K562 (cell line): ENCODE measurements at regions not wholly inside any gene's neighbourhood (a gene's known extent, or its start where the extent isn't known, plus 50 kb on each side); places are given as distances from the start of the nearest gene placed in this dataset.

Experiments used
- FOSL1 ChIP-seq: fragments of 200-800 bp; sonication (Bioruptor generic); conservative IDR thresholded peaks from 2 replicates; pipeline ENCODE4 v1.6.1; 2016; ENCODE audit warnings: missing genetic modification characterization, missing compliant biosample characterization
- POLR2AphosphoS5 ChIP-seq: IDR thresholded peaks from 2 replicates; pipeline ENCODE4 v1.6.1; 2011; ENCODE audit warnings: mild to moderate bottlenecking, low read depth, low read length, moderate library complexity; ENCODE audit not compliant: control insufficient read depth, insufficient read depth

DNA sequence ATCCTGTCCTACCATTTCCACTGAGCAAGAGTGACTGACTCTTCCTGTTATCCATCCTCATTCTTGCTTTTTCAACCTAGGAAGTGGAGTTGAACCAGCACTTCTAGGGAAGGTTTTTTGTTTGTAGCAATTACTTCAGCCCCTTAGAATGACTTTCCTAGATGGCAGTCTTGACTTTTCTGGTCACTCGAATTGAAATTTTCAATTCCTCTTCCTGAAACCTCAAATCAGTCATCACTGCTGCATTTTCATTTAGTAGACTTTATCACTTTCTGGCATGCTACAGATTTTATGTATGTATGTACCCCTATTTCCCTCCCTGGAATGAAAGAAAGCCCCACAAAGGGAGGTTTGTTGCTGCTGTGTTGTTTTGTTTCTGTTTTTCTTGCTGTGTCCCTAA lies 915.9 kb downstream of the PCDH17 start:
- TF ChIP-seq FOSL1 (no peak), POLR2AphosphoS5 (no peak)
